ENCODE measurements at regions not wholly inside any gene's neighbourhood (a gene's known extent, or its start where the extent isn't known, plus 50 kb on each side); places are given as distances from the start of the nearest gene placed in this dataset.

- TF ChIP-seq RORA (CRISPR knock-in tag; IDR thresholded peaks at IDR 0.05) (no peak), MXD3 (CRISPR knock-in tag; IDR thresholded peaks at IDR 0.05) (no peak), ZNF7 (CRISPR knock-in tag; IDR thresholded peaks at IDR 0.05) (no peak), ZNF576 (CRISPR knock-in tag; IDR thresholded peaks at IDR 0.05) (no peak), SOX13 (IDR thresholded peaks at IDR 0.05) (no peak), SOX13 (CRISPR knock-in tag; conservative IDR thresholded peaks at IDR 0.05 in 1 of 2, IDR thresholded peaks at IDR 0.05 in 1 of 2) (peak in 1 of 2 experiments; percentile 70; a peak in 1 of 4 replicates), THAP8 (CRISPR knock-in tag; IDR thresholded peaks at IDR 0.05; ENCODE audit: borderline replicate concordance) (no peak), ARNTL (CRISPR knock-in tag; IDR thresholded peaks at IDR 0.05) (no peak), ZNF260 (CRISPR knock-in tag; IDR thresholded peaks at IDR 0.05; ENCODE audit: borderline replicate concordance, low read depth) (no peak), DPF2 (CRISPR knock-in tag; IDR thresholded peaks at IDR 0.05; ENCODE audit: borderline replicate concordance, low read depth) (0 out of 2 replicates have a peak, but pooled peaks have one; percentile 40), PTBP1 (IDR thresholded peaks at IDR 0.05; ENCODE audit: low read depth, low read length, poor library complexity, severe bottlenecking) (no peak), CBX5 (CRISPR knock-in tag; IDR thresholded peaks at IDR 0.05; ENCODE audit: borderline replicate concordance) (no peak), PLRG1 (conservative IDR thresholded peaks at IDR 0.05) (no peak), TRIM24 (CRISPR knock-in tag; IDR thresholded peaks at IDR 0.05) (no peak; the same call in 1 of the 2 replicates), AKNA (CRISPR knock-in tag; IDR thresholded peaks at IDR 0.05; ENCODE audit: borderline replicate concordance) (no peak), GABPB1 (CRISPR knock-in tag; IDR thresholded peaks at IDR 0.05) (no peak), HMGXB4 (CRISPR knock-in tag; IDR thresholded peaks at IDR 0.05; ENCODE audit: borderline replicate concordance in 1 of 2, low read depth in 1 of 2) (no peak), ZNF503 (CRISPR knock-in tag; IDR thresholded peaks at IDR 0.05) (0 out of 2 replicates have a peak, but pooled peaks have one; percentile 47), IRX3 (CRISPR knock-in tag; IDR thresholded peaks at IDR 0.05; ENCODE audit: borderline replicate concordance, low read depth) (no peak), TCF12 (IDR thresholded peaks at IDR 0.05) (no peak), TCF12 (CRISPR knock-in tag; IDR thresholded peaks at IDR 0.05) (no peak)
Measured at GRCh38 chr22:48993655-48994054, 834.0 kb downstream of the BRD1 start (continued).

All from HepG2 (cell line).